ENCODE measurements at regions not wholly inside any gene's neighbourhood (a gene's known extent, or its start where the extent isn't known, plus 50 kb on each side); places are given as distances from the start of the nearest gene placed in this dataset.

DNA sequence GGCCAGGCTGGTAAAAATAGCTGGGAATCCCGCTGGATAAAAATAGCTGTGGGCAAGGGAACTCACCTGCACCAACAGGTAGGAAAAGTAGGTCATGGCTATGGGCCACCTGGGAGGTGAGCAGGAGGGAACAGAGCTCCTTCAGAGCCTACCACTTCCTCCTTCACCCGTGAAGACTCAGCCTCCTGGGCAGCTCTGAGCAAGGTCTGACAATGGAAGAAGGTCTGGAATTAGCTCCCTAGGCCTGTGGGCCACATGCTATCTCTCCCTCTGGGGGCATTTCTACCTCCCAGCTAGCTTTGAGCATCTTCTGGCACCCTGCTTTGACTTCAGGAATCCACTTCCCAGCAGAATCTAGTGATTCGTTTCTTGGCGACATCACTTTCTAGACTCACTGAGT, 153.9 kb downstream of the MRPL14 start:
- TF ChIP-seq SIN3A (IDR thresholded peaks at IDR 0.05; ENCODE audit: borderline replicate concordance, low read depth, low read length) (no peak), SOX5 (CRISPR knock-in tag; IDR thresholded peaks at IDR 0.05; ENCODE audit: borderline replicate concordance) (no peak), SYNCRIP (IDR thresholded peaks at IDR 0.05; ENCODE audit: insufficient read depth, low read depth, low read length) (no peak), ZNF552 (CRISPR knock-in tag; IDR thresholded peaks at IDR 0.05; ENCODE audit: borderline replicate concordance) (no peak)
- H3K79me2 ChIP-seq (ENCODE audit: insufficient read depth, low read length), result no peaks in the 10 kb centered on the region
- POLR2A ChIA-PET, result interaction anchor here (0.9 kb wide), 1 partner anchor 10 kb away, joined by 3 read pairs; no protein-coding TSS in a partner anchor
- no peaks in the 10 kb centered on the region for H3K36me3 ChIP-seq (replicated peaks in 1 of 2; ENCODE audit: control insufficient read depth in 1 of 2, insufficient read depth in 2 of 2, low read length in 2 of 2)
- H3K9ac ChIP-seq (ENCODE audit: insufficient read depth, low read depth, low read length), result no peak overlapping the region
- peaks cover 42% of the 10 kb centered on the region for H3K4me1 ChIP-seq (ENCODE audit: insufficient read depth, low read length)
- no peak overlapping the region for H3K4me3 ChIP-seq (replicated peaks in 1 of 3; ENCODE audit: insufficient read depth in 1 of 3, low read depth in 2 of 3, low read length in 3 of 3)
- BruUV-seq (replicated peaks), result no TSS peak
- H3K9me3 ChIP-seq (ENCODE audit: low read length), result peaks cover 6% of the 10 kb centered on the region; the same call in 1 of the 2 replicates
- H4K20me1 ChIP-seq (ENCODE audit: insufficient read depth, low read length), result no peaks in the 10 kb centered on the region
- peaks cover 9 to 70% of the 10 kb centered on the region in 2 experiments; a peak in 4 of 5 replicates for H3K27me3 ChIP-seq (ENCODE audit: control insufficient read depth in 1 of 2, insufficient read depth in 2 of 2, low read length in 2 of 2)
- in situ Hi-C loops (cut with HindIII; ENCODE audit: extremely low pct_ligation_motif_present, low pct_unique_long_range_greater_than_20kb), result no loop called here
- WGBS (ENCODE audit: low lambda C conversion rate), result 58% methylated on average over 4 of the region's 4 CpGs
- FAIRE-seq (no peak), ATAC-seq (no peak), DNase-seq (ENCODE audit: low spot score) (no peak)
- CTCF ChIA-PET (ENCODE audit: low intra/inter-chr PET ratio, low total read pairs), result no interaction called here
- no peak overlapping the region for H3K4me2 ChIP-seq (ENCODE audit: low read depth, low read length)
- H3K27ac ChIP-seq (ENCODE audit: extremely low read length, insufficient read depth, low read length), result no peak overlapping the region
- no peak overlapping the region for H2AFZ ChIP-seq (ENCODE audit: low read length)
- intact Hi-C loops (cut with micrococcal nuclease; ENCODE audit: unreplicated experiment), result no loop called here

DNA sequence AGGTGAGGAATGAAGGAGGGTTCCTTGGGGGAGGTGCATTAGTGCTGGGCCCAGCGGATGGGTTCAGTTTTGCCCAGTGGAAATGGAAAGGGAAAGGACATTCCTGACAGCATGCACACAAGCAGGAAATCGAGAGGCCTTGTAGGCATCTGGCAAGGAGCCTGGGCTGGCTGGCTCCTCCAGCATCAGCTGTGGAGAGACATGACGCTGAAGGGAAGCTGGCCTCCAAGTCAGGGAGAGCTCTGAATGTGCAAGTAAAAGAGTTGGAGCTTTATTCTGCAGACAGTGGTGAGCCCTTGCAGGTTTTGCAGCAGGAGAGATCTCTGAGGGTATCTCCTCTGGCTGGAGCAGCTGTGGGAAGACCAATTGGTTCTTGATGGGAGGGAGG, 154.3 kb downstream of the MRPL14 start:
- Histone ChIP-seq H3K9ac (ENCODE audit: insufficient read depth, low read depth, low read length) (no peak overlapping the region), H2AFZ (ENCODE audit: low read length) (no peak overlapping the region), H3K27ac (ENCODE audit: extremely low read length, insufficient read depth, low read length) (no peak overlapping the region), H3K4me1 (ENCODE audit: insufficient read depth, low read length) (peaks cover 41% of the 10 kb centered on the region), H4K20me1 (ENCODE audit: insufficient read depth, low read length) (no peaks in the 10 kb centered on the region), H3K79me2 (ENCODE audit: insufficient read depth, low read length) (no peaks in the 10 kb centered on the region), H3K27me3 (ENCODE audit: control insufficient read depth in 1 of 2, insufficient read depth in 2 of 2, low read length in 2 of 2) (peaks cover 9 to 70% of the 10 kb centered on the region in 2 experiments; a peak in 4 of 5 replicates), H3K9me3 (ENCODE audit: low read length) (peaks cover 6% of the 10 kb centered on the region; the same call in 1 of the 2 replicates), H3K4me3 (replicated peaks in 1 of 3; ENCODE audit: insufficient read depth in 1 of 3, low read depth in 2 of 3, low read length in 3 of 3) (no peak overlapping the region), H3K4me2 (ENCODE audit: low read depth, low read length) (no peak overlapping the region), H3K36me3 (replicated peaks in 1 of 2; ENCODE audit: control insufficient read depth in 1 of 2, insufficient read depth in 2 of 2, low read length in 2 of 2) (no peaks in the 10 kb centered on the region)
- WGBS (ENCODE audit: low lambda C conversion rate), result 42% methylated on average over 3 of the region's 3 CpGs
- TF ChIP-seq, protein P1, sequence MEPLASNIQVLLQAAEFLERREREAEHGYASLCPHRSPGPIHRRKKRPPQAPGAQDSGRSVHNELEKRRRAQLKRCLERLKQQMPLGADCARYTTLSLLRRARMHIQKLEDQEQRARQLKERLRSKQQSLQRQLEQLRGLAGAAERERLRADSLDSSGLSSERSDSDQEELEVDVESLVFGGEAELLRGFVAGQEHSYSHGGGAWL (CRISPR knock-in tag; IDR thresholded peaks at IDR 0.05), result no peak
- TF ChIP-seq RNF2 (conservative IDR thresholded peaks at IDR 0.05; ENCODE audit: low read depth), result no peak
- no peak for TF ChIP-seq ZNF367 (CRISPR knock-in tag; IDR thresholded peaks at IDR 0.05; ENCODE audit: borderline replicate concordance)
- CTCF ChIA-PET (ENCODE audit: low intra/inter-chr PET ratio, low total read pairs), result no interaction called here
- in situ Hi-C loops (cut with HindIII; ENCODE audit: extremely low pct_ligation_motif_present, low pct_unique_long_range_greater_than_20kb), result no loop called here
- POLR2A ChIA-PET, result interaction anchor here (0.9 kb wide), 1 partner anchor 11 kb away, joined by 3 read pairs; no protein-coding TSS in a partner anchor
- BruUV-seq (replicated peaks), result no TSS peak
- DNase-seq (ENCODE audit: low spot score) (no peak), ATAC-seq (no peak), FAIRE-seq (no peak)
- intact Hi-C loops (cut with micrococcal nuclease; ENCODE audit: unreplicated experiment), result no loop called here
